ENCODE measurements at regions not wholly inside any gene's neighbourhood (a gene's known extent, or its start where the extent isn't known, plus 50 kb on each side); places are given as distances from the start of the nearest gene placed in this dataset.

DNA sequence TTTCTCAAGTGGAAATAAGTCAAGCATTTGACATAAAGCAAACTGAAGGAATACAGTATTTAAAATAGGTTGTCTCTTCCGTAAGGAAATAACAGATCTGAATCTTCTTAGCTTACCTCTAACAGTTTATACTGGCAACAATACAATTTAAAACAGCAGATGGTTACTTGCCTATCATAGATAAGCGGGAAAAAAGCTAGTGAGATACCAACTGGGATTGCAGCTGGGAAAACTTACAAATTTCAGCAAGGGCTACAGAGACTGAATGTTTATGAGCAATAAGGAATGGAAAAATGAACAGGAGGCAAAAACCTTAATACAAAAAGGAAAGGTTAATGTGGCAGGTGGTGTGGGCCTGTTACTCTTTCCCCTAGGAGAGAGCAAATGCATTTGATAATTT is 220.0 kb downstream of the RASSF9 start:
- no peak overlapping the region for H3K27ac ChIP-seq (ENCODE audit: insufficient read depth, low read length)
- H3K27me3 ChIP-seq (ENCODE audit: control insufficient read depth, insufficient read depth, low read length): no peaks in the 10 kb centered on the region
- H3K4me2 ChIP-seq (ENCODE audit: extremely low read depth, insufficient read depth, low read length): no peak overlapping the region
- no peaks in the 10 kb centered on the region for H3K9me3 ChIP-seq (ENCODE audit: control insufficient read depth, insufficient read depth, low read depth, low read length)
- TF ChIP-seq, protein P1, sequence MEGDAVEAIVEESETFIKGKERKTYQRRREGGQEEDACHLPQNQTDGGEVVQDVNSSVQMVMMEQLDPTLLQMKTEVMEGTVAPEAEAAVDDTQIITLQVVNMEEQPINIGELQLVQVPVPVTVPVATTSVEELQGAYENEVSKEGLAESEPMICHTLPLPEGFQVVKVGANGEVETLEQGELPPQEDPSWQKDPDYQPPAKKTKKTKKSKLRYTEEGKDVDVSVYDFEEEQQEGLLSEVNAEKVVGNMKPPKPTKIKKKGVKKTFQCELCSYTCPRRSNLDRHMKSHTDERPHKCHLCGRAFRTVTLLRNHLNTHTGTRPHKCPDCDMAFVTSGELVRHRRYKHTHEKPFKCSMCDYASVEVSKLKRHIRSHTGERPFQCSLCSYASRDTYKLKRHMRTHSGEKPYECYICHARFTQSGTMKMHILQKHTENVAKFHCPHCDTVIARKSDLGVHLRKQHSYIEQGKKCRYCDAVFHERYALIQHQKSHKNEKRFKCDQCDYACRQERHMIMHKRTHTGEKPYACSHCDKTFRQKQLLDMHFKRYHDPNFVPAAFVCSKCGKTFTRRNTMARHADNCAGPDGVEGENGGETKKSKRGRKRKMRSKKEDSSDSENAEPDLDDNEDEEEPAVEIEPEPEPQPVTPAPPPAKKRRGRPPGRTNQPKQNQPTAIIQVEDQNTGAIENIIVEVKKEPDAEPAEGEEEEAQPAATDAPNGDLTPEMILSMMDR (conservative IDR thresholded peaks at IDR 0.05 in 1 of 2, IDR thresholded peaks at IDR 0.05 in 1 of 2; ENCODE audit: low read depth in 1 of 2, low read length in 2 of 2): no peak
- TF ChIP-seq EZH2 (IDR thresholded peaks at IDR 0.05; ENCODE audit: low read length, missing control alignments): no peak
- H4K20me1 ChIP-seq (ENCODE audit: control insufficient read depth, extremely low read depth, insufficient read depth, low read length): no peaks in the 10 kb centered on the region
- no peak overlapping the region for H3K9ac ChIP-seq (ENCODE audit: insufficient read depth, low read length)
- no peaks in the 10 kb centered on the region for H3K36me3 ChIP-seq (ENCODE audit: control insufficient read depth, insufficient read depth, low read length)
- DNase-seq (ENCODE audit: low read depth in 2 of 2): no peak
- no peak overlapping the region for H3K4me3 ChIP-seq (replicated peaks in 1 of 4; ENCODE audit: control extremely low read depth in 1 of 4, insufficient read depth in 1 of 4, low read depth in 3 of 4, low read length in 4 of 4)
- H3K79me2 ChIP-seq (ENCODE audit: control insufficient read depth, insufficient read depth, low read length): no peaks in the 10 kb centered on the region
- H2AFZ ChIP-seq (ENCODE audit: low read length): no peak overlapping the region
- no peaks in the 10 kb centered on the region for H3K4me1 ChIP-seq (ENCODE audit: control insufficient read depth, extremely low read depth, insufficient read depth, low read length)

DNA sequence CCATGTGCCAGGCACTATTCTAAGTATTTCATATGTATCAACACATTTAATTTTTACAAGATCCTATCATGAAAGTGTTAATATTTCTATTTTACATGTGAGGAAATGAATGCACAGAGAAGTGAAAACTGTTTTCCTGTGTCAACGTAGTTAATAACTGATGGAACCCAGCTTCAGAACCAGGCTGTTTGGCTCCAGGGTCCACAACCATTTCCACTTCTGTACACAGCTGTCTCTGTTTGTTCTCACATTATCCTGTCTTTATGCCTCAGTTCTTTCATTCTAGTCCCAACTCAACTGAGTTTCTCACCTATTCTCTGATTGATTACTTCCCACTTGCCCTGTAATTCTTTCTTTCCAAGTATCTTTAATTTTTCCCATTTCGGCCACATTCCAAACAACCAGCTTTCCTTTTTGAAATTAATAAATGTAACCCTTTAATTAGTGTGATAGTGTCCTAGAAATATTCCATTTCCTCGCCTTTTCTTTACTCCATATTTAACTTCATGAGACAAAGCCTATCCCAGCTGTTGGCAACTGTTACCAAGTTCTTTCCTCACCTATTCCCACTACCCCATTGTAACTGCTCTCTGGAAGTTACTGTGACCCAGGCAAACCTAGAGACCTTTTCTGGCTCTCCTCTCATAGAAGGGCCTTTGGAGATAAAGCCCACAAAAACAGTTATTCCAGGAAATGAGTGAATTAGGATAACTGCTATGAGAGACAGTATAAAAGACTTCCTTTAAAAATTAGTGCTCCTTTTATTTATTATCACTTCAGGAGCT is 218.7 kb downstream of the RASSF9 start:
- H2AFZ ChIP-seq (ENCODE audit: low read length): no peak overlapping the region
- TF ChIP-seq, protein P1 (conservative IDR thresholded peaks at IDR 0.05 in 1 of 2, IDR thresholded peaks at IDR 0.05 in 1 of 2; ENCODE audit: low read depth in 1 of 2, low read length in 2 of 2): no peak
- no peak for TF ChIP-seq EZH2 (IDR thresholded peaks at IDR 0.05; ENCODE audit: low read length, missing control alignments)
- H4K20me1 ChIP-seq (ENCODE audit: control insufficient read depth, extremely low read depth, insufficient read depth, low read length): no peaks in the 10 kb centered on the region

DNA sequence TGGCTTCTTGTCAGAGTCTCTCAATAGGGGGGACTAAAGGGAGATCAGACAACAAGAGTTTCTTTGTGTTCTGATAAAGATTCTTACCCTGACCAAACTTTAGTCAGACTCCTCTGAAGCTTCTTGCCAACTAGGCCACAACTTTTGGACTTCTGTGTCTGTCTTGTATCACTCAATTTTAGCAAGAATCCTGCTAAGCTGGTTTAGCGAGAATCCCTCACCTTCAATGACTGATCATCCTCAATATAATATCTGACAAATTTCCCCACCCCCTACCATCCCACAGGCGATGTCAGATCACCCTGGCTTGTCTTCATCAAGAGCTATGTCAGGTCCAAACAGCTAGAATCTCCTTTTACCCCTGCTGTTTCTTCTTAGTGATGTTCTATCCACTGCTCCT is 215.2 kb downstream of the RASSF9 start:
- H3K36me3 ChIP-seq (ENCODE audit: control insufficient read depth, insufficient read depth, low read length): no peaks in the 10 kb centered on the region
- H3K4me3 ChIP-seq (replicated peaks in 1 of 4; ENCODE audit: control extremely low read depth in 1 of 4, insufficient read depth in 1 of 4, low read depth in 3 of 4, low read length in 4 of 4): no peak overlapping the region
- H3K9me3 ChIP-seq (ENCODE audit: control insufficient read depth, insufficient read depth, low read depth, low read length): no peaks in the 10 kb centered on the region
- H2AFZ ChIP-seq (ENCODE audit: low read length): no peak overlapping the region
- no peak overlapping the region for H3K4me2 ChIP-seq (ENCODE audit: extremely low read depth, insufficient read depth, low read length)
- no peaks in the 10 kb centered on the region for H3K79me2 ChIP-seq (ENCODE audit: control insufficient read depth, insufficient read depth, low read length)
- TF ChIP-seq, protein P1 (conservative IDR thresholded peaks at IDR 0.05 in 1 of 2, IDR thresholded peaks at IDR 0.05 in 1 of 2; ENCODE audit: low read depth in 1 of 2, low read length in 2 of 2): no peak
- no peak for TF ChIP-seq EZH2 (IDR thresholded peaks at IDR 0.05; ENCODE audit: low read length, missing control alignments)
- no peak overlapping the region for H3K27ac ChIP-seq (ENCODE audit: insufficient read depth, low read length)
- H3K4me1 ChIP-seq (ENCODE audit: control insufficient read depth, extremely low read depth, insufficient read depth, low read length): peaks cover 4% of the 10 kb centered on the region
- DNase-seq (ENCODE audit: low read depth in 2 of 2): no peak
- H4K20me1 ChIP-seq (ENCODE audit: control insufficient read depth, extremely low read depth, insufficient read depth, low read length): no peaks in the 10 kb centered on the region
- H3K9ac ChIP-seq (ENCODE audit: insufficient read depth, low read length): no peak overlapping the region
- H3K27me3 ChIP-seq (ENCODE audit: control insufficient read depth, insufficient read depth, low read length): no peaks in the 10 kb centered on the region

More for the DNA sequence above, 218.7 kb downstream of the RASSF9 start:
- Histone ChIP-seq H3K27ac (ENCODE audit: insufficient read depth, low read length) (no peak overlapping the region), H3K4me2 (ENCODE audit: extremely low read depth, insufficient read depth, low read length) (no peak overlapping the region), H3K9me3 (ENCODE audit: control insufficient read depth, insufficient read depth, low read depth, low read length) (no peaks in the 10 kb centered on the region), H3K9ac (ENCODE audit: insufficient read depth, low read length) (no peak overlapping the region), H3K79me2 (ENCODE audit: control insufficient read depth, insufficient read depth, low read length) (no peaks in the 10 kb centered on the region), H3K36me3 (ENCODE audit: control insufficient read depth, insufficient read depth, low read length) (no peaks in the 10 kb centered on the region), H3K4me1 (ENCODE audit: control insufficient read depth, extremely low read depth, insufficient read depth, low read length) (no peaks in the 10 kb centered on the region), H3K27me3 (ENCODE audit: control insufficient read depth, insufficient read depth, low read length) (no peaks in the 10 kb centered on the region), H3K4me3 (replicated peaks in 1 of 4; ENCODE audit: control extremely low read depth in 1 of 4, insufficient read depth in 1 of 4, low read depth in 3 of 4, low read length in 4 of 4) (no peak overlapping the region)
- no peak for DNase-seq (ENCODE audit: low read depth in 2 of 2)
